ENCODE measurements at regions not wholly inside any gene's neighbourhood (a gene's known extent, or its start where the extent isn't known, plus 50 kb on each side); places are given as distances from the start of the nearest gene placed in this dataset.

DNA sequence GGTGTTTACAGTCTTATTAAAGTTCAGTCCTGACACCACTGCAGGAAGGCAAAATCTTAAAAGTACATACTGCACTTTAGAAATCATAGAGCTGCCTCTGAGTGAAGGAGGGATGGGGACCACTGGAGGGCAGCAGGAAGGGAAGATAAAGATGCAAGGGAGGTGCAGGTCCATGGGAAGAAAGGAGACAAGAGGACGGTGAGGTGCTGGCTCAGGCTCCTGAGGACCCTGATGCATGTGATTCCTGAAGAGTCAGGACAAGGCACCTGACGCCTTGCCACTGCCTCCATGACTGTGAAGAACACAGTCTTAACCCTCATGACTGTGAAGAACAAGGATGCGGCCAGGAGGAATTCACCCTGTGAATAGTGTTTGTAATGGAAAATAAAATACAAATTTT is 116.2 kb upstream of the NPAS2 start:
- no peaks in the 10 kb centered on the region for H3K27me3 ChIP-seq
- H3K27ac ChIP-seq = peak overlapping the region in 2 of 4 donors; percentile 3 to 54
- 77 to 90% methylated on average over 3 of the region's 3 CpGs for WGBS, 2 donors
- DNase-seq = no peak
- H3K9me3 ChIP-seq = no peaks in the 10 kb centered on the region
- H3K36me3 ChIP-seq = no peaks in the 10 kb centered on the region
- no peak overlapping the region for H3K4me3 ChIP-seq
- TF ChIP-seq POLR2A (IDR thresholded peaks at IDR 0.05) = no peak
- TF ChIP-seq POLR2AphosphoS5 (IDR thresholded peaks at IDR 0.05) = no peak
- no peak for TF ChIP-seq EP300 (IDR thresholded peaks at IDR 0.05)
- TF ChIP-seq, protein P1, sequence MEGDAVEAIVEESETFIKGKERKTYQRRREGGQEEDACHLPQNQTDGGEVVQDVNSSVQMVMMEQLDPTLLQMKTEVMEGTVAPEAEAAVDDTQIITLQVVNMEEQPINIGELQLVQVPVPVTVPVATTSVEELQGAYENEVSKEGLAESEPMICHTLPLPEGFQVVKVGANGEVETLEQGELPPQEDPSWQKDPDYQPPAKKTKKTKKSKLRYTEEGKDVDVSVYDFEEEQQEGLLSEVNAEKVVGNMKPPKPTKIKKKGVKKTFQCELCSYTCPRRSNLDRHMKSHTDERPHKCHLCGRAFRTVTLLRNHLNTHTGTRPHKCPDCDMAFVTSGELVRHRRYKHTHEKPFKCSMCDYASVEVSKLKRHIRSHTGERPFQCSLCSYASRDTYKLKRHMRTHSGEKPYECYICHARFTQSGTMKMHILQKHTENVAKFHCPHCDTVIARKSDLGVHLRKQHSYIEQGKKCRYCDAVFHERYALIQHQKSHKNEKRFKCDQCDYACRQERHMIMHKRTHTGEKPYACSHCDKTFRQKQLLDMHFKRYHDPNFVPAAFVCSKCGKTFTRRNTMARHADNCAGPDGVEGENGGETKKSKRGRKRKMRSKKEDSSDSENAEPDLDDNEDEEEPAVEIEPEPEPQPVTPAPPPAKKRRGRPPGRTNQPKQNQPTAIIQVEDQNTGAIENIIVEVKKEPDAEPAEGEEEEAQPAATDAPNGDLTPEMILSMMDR (IDR thresholded peaks at IDR 0.05) = no peak
- peaks cover 0 to 13% (median 12%) of the 10 kb centered on the region in 4 donors for H3K4me1 ChIP-seq
- intact Hi-C loops (cut with DNase I) = no loop called here

DNA sequence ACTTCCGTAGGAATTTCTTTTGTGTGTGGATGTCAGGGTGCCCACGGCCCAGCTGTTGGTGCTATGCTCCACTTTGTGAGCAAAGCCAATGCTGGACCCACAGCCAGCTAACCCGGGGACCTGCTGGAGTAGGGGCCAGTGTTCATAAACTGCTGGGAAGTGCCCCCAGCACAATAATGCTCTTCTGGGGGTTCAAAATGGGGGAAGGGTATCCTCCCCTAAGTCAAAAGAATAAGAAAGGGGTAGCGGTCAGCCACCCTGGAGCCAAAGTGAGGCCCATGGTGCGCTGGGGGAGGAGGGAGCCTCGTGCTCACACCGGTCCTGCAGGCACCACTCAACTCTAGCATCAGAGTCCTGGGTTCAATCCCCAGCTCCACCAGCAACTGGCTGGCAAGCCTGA is 115.8 kb upstream of the NPAS2 start:
- TF ChIP-seq EP300 (IDR thresholded peaks at IDR 0.05) = no peak
- TF ChIP-seq POLR2AphosphoS5 (IDR thresholded peaks at IDR 0.05) = no peak
- no peak for TF ChIP-seq POLR2A (IDR thresholded peaks at IDR 0.05)
- TF ChIP-seq, protein P1 (IDR thresholded peaks at IDR 0.05) = no peak
- WGBS, 2 donors = 91 to 92% methylated on average over 7 of the region's 7 CpGs
- intact Hi-C loops (cut with DNase I) = no loop called here
- Histone ChIP-seq H3K4me1 (peaks cover 0 to 13% (median 12%) of the 10 kb centered on the region in 4 donors), H3K36me3 (no peaks in the 10 kb centered on the region), H3K27ac (peak overlapping the region in 2 of 4 donors; percentile 3 to 54), H3K4me3 (no peak overlapping the region), H3K9me3 (no peaks in the 10 kb centered on the region), H3K27me3 (no peaks in the 10 kb centered on the region)
- DNase-seq = no peak

DNA sequence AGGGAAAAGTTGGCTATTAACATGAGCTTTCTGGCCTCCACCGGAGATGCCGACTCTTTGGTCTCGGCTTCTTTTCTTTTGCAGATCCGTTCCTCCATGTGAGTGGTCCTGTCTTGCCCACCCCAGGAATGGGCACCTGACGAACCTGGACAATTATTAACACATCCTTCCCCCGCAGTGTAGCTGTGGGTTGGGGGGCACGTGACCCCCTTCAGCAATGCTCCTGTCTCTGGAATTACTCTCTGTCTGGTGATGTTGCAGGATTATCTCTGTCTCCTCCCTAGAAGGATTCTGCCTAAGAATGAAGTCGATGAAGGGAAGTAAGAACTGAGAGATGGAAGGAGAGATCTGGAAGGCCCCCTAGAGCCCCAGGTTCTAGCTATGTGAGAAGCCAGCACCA is 115.2 kb upstream of the NPAS2 start:
- intact Hi-C loops (cut with DNase I) = no loop called here
- Histone ChIP-seq H3K36me3 (no peaks in the 10 kb centered on the region), H3K9me3 (no peaks in the 10 kb centered on the region), H3K4me1 (peaks cover 0 to 13% (median 12%) of the 10 kb centered on the region in 4 donors), H3K27me3 (no peaks in the 10 kb centered on the region), H3K27ac (no peak overlapping the region), H3K4me3 (no peak overlapping the region)
- 89 to 91% methylated on average over 8 of the region's 8 CpGs for WGBS, 2 donors
- no peak for TF ChIP-seq POLR2A (IDR thresholded peaks at IDR 0.05)
- no peak for TF ChIP-seq POLR2AphosphoS5 (IDR thresholded peaks at IDR 0.05)
- TF ChIP-seq, protein P1 (IDR thresholded peaks at IDR 0.05) = no peak
- no peak for TF ChIP-seq EP300 (IDR thresholded peaks at IDR 0.05)
- no peak for DNase-seq

DNA sequence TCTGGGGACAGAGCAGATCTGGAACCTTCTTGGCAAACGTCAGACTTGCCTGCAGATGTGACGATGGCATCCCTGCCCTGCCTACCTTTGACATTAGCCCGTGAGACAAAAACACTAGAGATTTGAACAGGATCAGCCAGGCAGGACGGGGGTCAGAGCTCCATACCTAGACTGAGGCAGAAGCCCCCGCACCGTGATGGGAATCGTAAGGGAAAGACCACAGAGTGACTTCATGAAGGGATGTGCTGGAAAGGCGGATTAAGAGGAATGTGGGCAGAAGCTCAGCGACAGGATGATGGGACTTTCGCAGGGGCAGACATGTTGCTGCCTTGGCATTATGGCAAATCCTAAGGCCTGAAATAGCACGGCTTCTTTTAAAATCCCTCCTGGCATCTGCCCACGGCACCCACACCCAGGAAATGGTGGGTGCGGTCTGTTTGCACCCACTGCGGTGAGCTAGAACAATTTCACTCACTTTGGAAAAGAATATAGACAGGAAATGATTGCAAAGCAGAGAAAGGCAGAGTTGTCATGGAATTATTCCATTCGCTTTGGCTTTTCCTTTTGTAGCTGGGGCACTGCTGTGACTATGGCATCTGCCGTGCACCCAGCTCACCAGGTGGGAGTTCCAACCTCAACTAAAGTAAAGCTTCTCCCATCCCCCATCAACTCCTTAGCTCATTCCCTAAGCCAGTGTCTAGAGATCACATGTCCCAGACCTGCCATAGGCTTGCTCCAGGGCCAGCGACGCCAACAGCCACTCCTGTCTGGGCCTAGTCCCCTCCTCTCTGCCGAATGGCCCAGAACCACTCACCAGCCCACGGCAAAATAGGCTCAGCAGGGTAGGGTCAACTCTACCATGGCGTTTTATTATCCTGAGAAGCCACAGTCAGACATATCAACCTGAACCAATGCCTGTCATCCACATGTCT is 112.7 kb upstream of the NPAS2 start:
- WGBS, 2 donors = 64 to 82% methylated on average over 21 of the region's 21 CpGs
- intact Hi-C loops (cut with DNase I) = no loop called here
- Histone ChIP-seq H3K36me3 (no peaks in the 10 kb centered on the region), H3K27ac (no peak overlapping the region), H3K4me1 (peaks cover 0 to 13% (median 12%) of the 10 kb centered on the region in 4 donors), H3K4me3 (no peak overlapping the region), H3K27me3 (no peaks in the 10 kb centered on the region), H3K9me3 (no peaks in the 10 kb centered on the region)
- no peak for DNase-seq
- no peak for TF ChIP-seq POLR2A (IDR thresholded peaks at IDR 0.05)
- TF ChIP-seq POLR2AphosphoS5 (IDR thresholded peaks at IDR 0.05) = no peak
- TF ChIP-seq, protein P1 (IDR thresholded peaks at IDR 0.05) = no peak
- no peak for TF ChIP-seq EP300 (IDR thresholded peaks at IDR 0.05)
